K562 (cell line): ENCODE measurements at regions not wholly inside any gene's neighbourhood (a gene's known extent, or its start where the extent isn't known, plus 50 kb on each side); places are given as distances from the start of the nearest gene placed in this dataset.
A peak's percentile ranks its signal among the peaks of the same experiment; 100 is the strongest.

ENCODE experiments used
- ATAC-seq: fragments of 200-7000 bp; cut with Tn5 transposase; 3 replicates; pipeline ENCODE4 v1.9.1; 2020; ENCODE audit warnings: moderate library complexity
- BruUV-seq: library from RNA; stranded (reverse); fragments of 400-500 nt; replicated peaks from 2 replicates; lab custom pipeline; 2021; lab: Mats Ljungman, UMichigan
- CTCF ChIA-PET: fragments of 300-600 bp; formaldehyde crosslinking; extraction: SDS; loops from one replicate; lab custom pipeline; 2021; ENCODE audit warnings: low intra/inter-chr PET ratio; lab: Yijun Ruan, JAX
- POLR2A ChIA-PET: fragments of 300-600, 350-650 bp; sonication (Branson Sonifier 250); formaldehyde crosslinking; extraction: SDS; loops from one replicate; lab custom pipeline; 2021; ENCODE audit warnings: antibody characterized with exemption, inconsistent platforms; lab: Yijun Ruan, JAX
- DNase-seq, 4 experiments: peaks; one replicate each; pipeline versions ENCODE4 v3.0.0 to v3.0.0-alpha.2; 2011 to 2018; ENCODE audit warnings: low spot score in 3 of 4, mixed read lengths in 3 of 4; ENCODE audit errors: extremely low read depth in 1 of 4
- FAIRE-seq: peaks from 2 replicates; lab custom pipeline; 2011; peaks lifted over from hg19 to GRCh38; lab: Jason Lieb, UNC
- H2AFZ ChIP-seq: 2 replicates; pipeline ENCODE4 v1.6.0; 2011; ENCODE audit warnings: low read depth, low read length, control low read depth, inconsistent platforms
- H3K27ac ChIP-seq: fragments of 200-600 bp; 3 replicates; pipeline ENCODE4 v1.8.0; 2011; ENCODE audit warnings: low read depth, mild to moderate bottlenecking, control low read depth, inconsistent platforms, low read length, moderate library complexity, mixed read lengths; ENCODE audit errors: extremely low read depth
- H3K27me3 ChIP-seq, 2 experiments: fragments of 300-600 bp in 1 of 2; 2 replicates in 1 of 2; 3 replicates in 1 of 2; pipeline versions ENCODE4 v1.6.0 to v1.8.0; 2011; ENCODE audit warnings: inconsistent platforms in 2 of 2, low read length in 2 of 2, mild to moderate bottlenecking in 1 of 2, mixed read lengths in 1 of 2, moderate library complexity in 1 of 2; ENCODE audit not compliant: control insufficient read depth in 2 of 2, insufficient read depth in 2 of 2
- H3K36me3 ChIP-seq: fragments of 300-600 bp; 3 replicates; pipeline ENCODE4 v1.8.0; 2011; ENCODE audit warnings: mild to moderate bottlenecking, low read length, inconsistent platforms; ENCODE audit not compliant: control insufficient read depth, insufficient read depth
- H3K4me1 ChIP-seq, 2 experiments: fragments of 200-600 bp in 1 of 2; replicated peaks in 1 of 2; 2 replicates in 1 of 2; 3 replicates in 1 of 2; pipeline versions ENCODE4 v1.5.1 to v1.8.0; 2011; ENCODE audit warnings: inconsistent platforms in 2 of 2, low read length in 2 of 2, mild to moderate bottlenecking in 1 of 2, mixed read lengths in 1 of 2, moderate library complexity in 1 of 2; ENCODE audit not compliant: control insufficient read depth in 2 of 2, insufficient read depth in 2 of 2
- H3K4me2 ChIP-seq: 2 replicates; pipeline ENCODE4 v1.6.1; 2011; ENCODE audit warnings: low read length, control low read depth, inconsistent platforms, mixed read lengths; ENCODE audit not compliant: insufficient read depth
- H3K4me3 ChIP-seq: fragments of 200-600 bp; sonication (generic), shearing (Covaris generic); 2 replicates; pipeline ENCODE4 v1.5.1; 2016; ENCODE audit warnings: control low read depth, inconsistent platforms
- H3K79me2 ChIP-seq: fragments of 200-600 bp; 3 replicates; pipeline ENCODE4 v1.8.0; 2011; ENCODE audit warnings: low read length, inconsistent platforms; ENCODE audit not compliant: control insufficient read depth, insufficient read depth
- H3K9ac ChIP-seq, 2 experiments: 2 replicates each; pipeline versions ENCODE4 v1.6.0 to v1.6.1; 2011; ENCODE audit warnings: low read depth in 2 of 2, low read length in 2 of 2, control low read depth in 1 of 2, inconsistent platforms in 1 of 2, mild to moderate bottlenecking in 1 of 2, mixed read lengths in 1 of 2; ENCODE audit not compliant: insufficient read depth in 1 of 2
- H3K9me1 ChIP-seq: one replicate; pipeline ENCODE4 v1.6.0; 2011; ENCODE audit warnings: inconsistent platforms, mild to moderate bottlenecking, low read length, moderate library complexity; ENCODE audit not compliant: control insufficient read depth, insufficient read depth
- H3K9me3 ChIP-seq: replicated peaks from 2 replicates; pipeline ENCODE4 v1.5.1; 2011; ENCODE audit warnings: low read depth, low read length, inconsistent platforms; ENCODE audit not compliant: control insufficient read depth, insufficient read depth
- H4K20me1 ChIP-seq: replicated peaks from 2 replicates; pipeline ENCODE4 v1.6.1; 2011; ENCODE audit warnings: low read length, inconsistent platforms, mixed read lengths; ENCODE audit not compliant: control insufficient read depth, insufficient read depth
- CEBPB ChIP-seq: fragments of 450-650 bp; IDR thresholded peaks from 2 replicates; pipeline ENCODE4 v1.6.1; 2016; ENCODE audit warnings: missing genetic modification characterization, missing compliant biosample characterization
- ETS1 ChIP-seq: conservative IDR thresholded peaks from 2 replicates; pipeline ENCODE4 v1.6.1; 2011; ENCODE audit warnings: low read depth, mild to moderate bottlenecking, low read length; ENCODE audit not compliant: control insufficient read depth
- MTA2 ChIP-seq: fragments of 450-650 bp; IDR thresholded peaks from 2 replicates; pipeline ENCODE4 v1.6.1; 2016; ENCODE audit warnings: low read depth
- PHF21A ChIP-seq: fragments of 450-650 bp; IDR thresholded peaks from 2 replicates; pipeline ENCODE4 v1.6.1; 2017; ENCODE audit warnings: low read depth, borderline replicate concordance
- POLR2AphosphoS5 ChIP-seq: IDR thresholded peaks from 2 replicates; pipeline ENCODE4 v1.6.1; 2011; ENCODE audit warnings: mild to moderate bottlenecking, low read depth, low read length, moderate library complexity; ENCODE audit not compliant: control insufficient read depth, insufficient read depth
- PTTG1 ChIP-seq: fragments of 450-650 bp; IDR thresholded peaks from 2 replicates; pipeline ENCODE4 v1.6.1; 2016; ENCODE audit warnings: low read depth, mild to moderate bottlenecking, missing genetic modification characterization, missing compliant biosample characterization
- ZFPM2 ChIP-seq: fragments of 250-450 bp; sonication (Bioruptor Pico); IDR thresholded peaks from 2 replicates; pipeline ENCODE4 v1.5.1; 2022; ENCODE audit warnings: mild to moderate bottlenecking
- ZNF384 ChIP-seq: IDR thresholded peaks from 2 replicates; pipeline ENCODE4 v1.6.1; 2012; ENCODE audit warnings: low read depth, low read length, improper control_type of control experiment
- ZNF431 ChIP-seq: sonication (generic); formaldehyde crosslinking; IDR thresholded peaks from 2 replicates; pipeline ENCODE4 v1.8.0; 2022; ENCODE audit warnings: mild to moderate bottlenecking, missing genetic modification reagents
- ZSCAN32 ChIP-seq: fragments of 450-650 bp; formaldehyde crosslinking; IDR thresholded peaks from 2 replicates; pipeline ENCODE4 v1.4.0; 2020; ENCODE audit warnings: mild to moderate bottlenecking, moderate library complexity
- WGBS: fragments of 100-300 bp; shearing (Covaris generic); methylation state at CpG from one replicate; pipeline ENCODE4 v1.1.6; 2016; ENCODE audit warnings: low coverage, mixed read lengths; ENCODE audit not compliant: insufficient coverage; ENCODE audit errors: missing lambda C conversion rate; 5-methylcytosine and 5-hydroxymethylcytosine counted together
- in situ Hi-C: fragments of 300-500 bp; cut with MboI; formaldehyde crosslinking; loops from 4 replicates; pipeline ENCODE4 v1.15.0; 2018; ENCODE audit warnings: inconsistent platforms, mixed read lengths
- intact Hi-C: fragments of 100-400 bp; cut with micrococcal nuclease; formaldehyde crosslinking; loops from 2 replicates; pipeline ENCODE4 v1.14.2; 2022
- TF ChIP-seq, protein P1 (sequence below): sonication (generic); formaldehyde crosslinking; IDR thresholded peaks from 2 replicates; pipeline ENCODE4 v1.8.0; 2022; ENCODE audit warnings: mild to moderate bottlenecking, missing genetic modification reagents, borderline replicate concordance

DNA sequence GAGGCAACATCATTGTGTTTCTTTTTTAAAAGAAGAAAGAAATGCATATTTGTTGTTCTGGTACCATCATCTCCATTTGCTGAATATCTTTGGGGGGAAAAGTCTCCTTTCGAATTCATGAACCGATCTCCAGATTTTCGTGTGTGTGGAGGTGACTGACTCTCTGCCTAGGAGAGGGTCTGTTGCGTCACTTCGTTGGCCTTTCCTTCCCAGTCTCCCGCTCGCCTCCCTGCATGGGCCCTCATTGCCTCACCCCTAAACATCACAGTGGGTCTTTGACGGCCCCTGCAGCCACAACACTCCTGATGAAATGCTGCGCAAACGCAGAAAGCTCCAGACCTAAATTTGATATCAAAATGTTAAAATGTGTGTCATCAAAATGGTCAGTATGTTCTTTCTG lies 103.2 kb upstream of the RALGPS2 start:
- 1% methylated on average over 10 of the region's 10 CpGs for WGBS
- intact Hi-C loops (no loop called here), in situ Hi-C loops (no loop called here)
- Histone ChIP-seq H3K9me1 (no peaks in the 10 kb centered on the region), H3K4me3 (no peak overlapping the region), H2AFZ (no peak overlapping the region), H3K4me2 (no peak overlapping the region), H3K27me3 (peaks cover 0 to 10% of the 10 kb centered on the region in 2 experiments; a peak in 1 of 5 replicates), H3K9me3 (no peaks in the 10 kb centered on the region), H3K9ac (no peak overlapping the region), H3K4me1 (no peaks in the 10 kb centered on the region), H3K27ac (no peak overlapping the region), H4K20me1 (no peaks in the 10 kb centered on the region), H3K36me3 (no peaks in the 10 kb centered on the region), H3K79me2 (no peaks in the 10 kb centered on the region)
- no peak for DNase-seq
- no peak for ATAC-seq
- TF ChIP-seq, protein P1, sequence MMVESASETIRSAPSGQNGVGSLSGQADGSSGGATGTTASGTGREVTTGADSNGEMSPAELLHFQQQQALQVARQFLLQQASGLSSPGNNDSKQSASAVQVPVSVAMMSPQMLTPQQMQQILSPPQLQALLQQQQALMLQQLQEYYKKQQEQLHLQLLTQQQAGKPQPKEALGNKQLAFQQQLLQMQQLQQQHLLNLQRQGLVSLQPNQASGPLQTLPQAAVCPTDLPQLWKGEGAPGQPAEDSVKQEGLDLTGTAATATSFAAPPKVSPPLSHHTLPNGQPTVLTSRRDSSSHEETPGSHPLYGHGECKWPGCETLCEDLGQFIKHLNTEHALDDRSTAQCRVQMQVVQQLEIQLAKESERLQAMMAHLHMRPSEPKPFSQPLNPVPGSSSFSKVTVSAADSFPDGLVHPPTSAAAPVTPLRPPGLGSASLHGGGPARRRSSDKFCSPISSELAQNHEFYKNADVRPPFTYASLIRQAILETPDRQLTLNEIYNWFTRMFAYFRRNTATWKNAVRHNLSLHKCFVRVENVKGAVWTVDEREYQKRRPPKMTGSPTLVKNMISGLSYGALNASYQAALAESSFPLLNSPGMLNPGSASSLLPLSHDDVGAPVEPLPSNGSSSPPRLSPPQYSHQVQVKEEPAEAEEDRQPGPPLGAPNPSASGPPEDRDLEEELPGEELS (CRISPR knock-in tag), result no peak
- TF ChIP-seq CEBPB, result peak; percentile 19; the same call in 1 of the 2 replicates
- BruUV-seq, result no TSS peak
- ChIA-PET POLR2A (no interaction called here), CTCF (no interaction called here)
- FAIRE-seq, result no peak

DNA sequence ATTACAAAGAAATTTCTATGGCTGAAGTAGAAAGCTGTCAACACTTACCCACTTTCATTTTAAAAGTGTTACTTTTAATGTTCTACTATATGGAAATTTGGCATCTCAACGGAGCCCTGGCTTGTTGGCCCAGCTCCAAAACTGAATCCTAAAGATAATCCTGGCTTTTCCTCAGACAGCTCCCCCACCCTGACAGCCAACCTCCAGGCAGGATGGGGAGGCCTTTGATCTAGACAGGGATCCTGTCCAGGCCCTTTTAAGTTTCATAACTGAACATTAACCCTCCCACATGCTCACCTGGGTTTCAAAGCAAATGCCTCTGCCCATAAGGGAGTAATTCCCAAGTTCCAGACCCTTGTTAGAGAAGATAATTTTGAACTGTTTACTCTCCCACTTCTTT lies 99.3 kb upstream of the RALGPS2 start:
- Histone ChIP-seq H4K20me1 (no peaks in the 10 kb centered on the region), H3K27ac (no peak overlapping the region), H3K4me3 (no peak overlapping the region), H2AFZ (no peak overlapping the region), H3K4me2 (no peak overlapping the region), H3K9me3 (no peaks in the 10 kb centered on the region), H3K79me2 (no peaks in the 10 kb centered on the region), H3K9ac (no peak overlapping the region), H3K4me1 (no peaks in the 10 kb centered on the region), H3K27me3 (peaks cover 0 to 10% of the 10 kb centered on the region in 2 experiments; a peak in 1 of 5 replicates), H3K9me1 (no peaks in the 10 kb centered on the region), H3K36me3 (no peaks in the 10 kb centered on the region)
- ChIA-PET CTCF (interaction anchor here (0.6 kb wide), 1 partner anchor 365 kb away, joined by 3 read pairs; no protein-coding TSS in a partner anchor), POLR2A (interaction anchor here (0.6 to 1.7 kb wide), 3 partner anchors 10 to 517 kb away, joined by 3 to 5 read pairs (median 5); no protein-coding TSS in a partner anchor)
- in situ Hi-C loops (no loop called here), intact Hi-C loops (no loop called here)
- BruUV-seq, result no TSS peak
- ATAC-seq, result no peak
- DNase-seq, result no peak
- no peak for FAIRE-seq
- WGBS, result 0% methylated on average over 1 of the region's 1 CpG
- no peak for TF ChIP-seq ETS1
- TF ChIP-seq ZSCAN32 (CRISPR knock-in tag), result no peak
- no peak for TF ChIP-seq ZNF384
- no peak for TF ChIP-seq PTTG1 (tag)
- no peak for TF ChIP-seq MTA2
- TF ChIP-seq ZFPM2 (CRISPR knock-in tag), result no peak
- no peak for TF ChIP-seq PHF21A
- TF ChIP-seq POLR2AphosphoS5, result no peak
- TF ChIP-seq ZNF431 (CRISPR knock-in tag), result no peak
